ENCODE measurements at regions not wholly inside any gene's neighbourhood (a gene's known extent, or its start where the extent isn't known, plus 50 kb on each side); places are given as distances from the start of the nearest gene placed in this dataset.

DNA sequence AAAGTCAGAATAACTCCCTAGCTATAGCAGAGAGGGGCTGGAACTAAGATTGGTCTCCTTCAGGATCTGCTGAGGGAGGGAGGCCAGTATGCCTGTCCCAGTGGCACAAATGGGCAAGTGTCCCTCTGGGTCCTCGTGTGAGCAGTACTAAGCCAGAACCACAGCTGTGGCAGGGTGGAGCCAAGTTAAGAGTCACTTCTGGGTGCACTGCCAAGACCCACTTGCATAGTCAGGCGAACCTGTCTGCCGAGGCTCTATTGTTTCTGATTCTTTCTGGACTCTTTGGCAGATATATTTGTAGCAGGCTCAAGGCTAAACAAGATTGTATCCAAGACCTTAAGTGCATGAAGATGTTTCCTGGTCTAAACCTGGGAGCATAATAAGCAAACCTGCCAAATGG lies 1123.7 kb upstream of the POU3F4 start:
- no peak for TF ChIP-seq CEBPB (IDR thresholded peaks at IDR 0.05; ENCODE audit: low read depth)
- TF ChIP-seq RAD21 (IDR thresholded peaks at IDR 0.05; ENCODE audit: low read depth): no peak
- TF ChIP-seq EZH2phosphoT487 (IDR thresholded peaks at IDR 0.05; ENCODE audit: borderline replicate concordance): no peak
- no peak for TF ChIP-seq CTCF (IDR thresholded peaks at IDR 0.05 in 2 of 3, conservative IDR thresholded peaks at IDR 0.05 in 1 of 3; ENCODE audit: borderline replicate concordance in 1 of 3, insufficient read depth in 1 of 3, low read depth in 2 of 3, low read length in 2 of 3)
- no peak for TF ChIP-seq POLR2AphosphoS5 (IDR thresholded peaks at IDR 0.05; ENCODE audit: low read depth, low read length)
- TF ChIP-seq REST (IDR thresholded peaks at IDR 0.05; ENCODE audit: low read depth): no peak
- TF ChIP-seq YY1 (IDR thresholded peaks at IDR 0.05; ENCODE audit: extremely low read depth, insufficient replicate concordance, low read depth, low read length): no peak
- no peak for TF ChIP-seq TCF7L2 (IDR thresholded peaks at IDR 0.05; ENCODE audit: borderline replicate concordance, extremely low read depth, insufficient read depth, insufficient read length)
